ENCODE measurements at regions not wholly inside any gene's neighbourhood (a gene's known extent, or its start where the extent isn't known, plus 50 kb on each side); places are given as distances from the start of the nearest gene placed in this dataset.
A peak's percentile ranks its signal among the peaks of the same experiment; 100 is the strongest.
"Not testable (repeated sequence)": the region's sequence is repeated elsewhere in the genome, so short reads cannot be mapped to it uniquely, and the experiment has no call there.

DNA sequence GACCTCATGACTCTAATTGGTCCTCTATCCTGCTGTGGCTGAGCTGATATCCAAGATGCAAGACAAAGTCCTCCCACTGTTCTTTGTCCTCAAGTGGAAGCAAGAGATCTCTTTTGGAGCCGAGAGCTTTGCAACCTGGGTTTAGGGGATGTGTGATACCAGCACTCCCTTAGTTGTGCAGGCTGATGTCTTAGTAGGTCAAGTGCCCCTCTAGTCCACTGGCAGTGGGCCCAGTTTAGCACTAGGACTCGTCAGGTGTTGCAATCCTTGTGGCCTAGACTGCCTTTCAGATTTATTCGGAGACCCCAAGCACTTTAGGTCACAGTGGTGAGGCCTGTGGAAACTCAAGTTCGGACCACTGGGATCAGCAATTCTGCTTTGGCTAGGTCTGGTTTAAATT, 64.0 kb downstream of the GPRASP3 start:
- no peak for DNase-seq (ENCODE audit: low read depth)

DNA sequence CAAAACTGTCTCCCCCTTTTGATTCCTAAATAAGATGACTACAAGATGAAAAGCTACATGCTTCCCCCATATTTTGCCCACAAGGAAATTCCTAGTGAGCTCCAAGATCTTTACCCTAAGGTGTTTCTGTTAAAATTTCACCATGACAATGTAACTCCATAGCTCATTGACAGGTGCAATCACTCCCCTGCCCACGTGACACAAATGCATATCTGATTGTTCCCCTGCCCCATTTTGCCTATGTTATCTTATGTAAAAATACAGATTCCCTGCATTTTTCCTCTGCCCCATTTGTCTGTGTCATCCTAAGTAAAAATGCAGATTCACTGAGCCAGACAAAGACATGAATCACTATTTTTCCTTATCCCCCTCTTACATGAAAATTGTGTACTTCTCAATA, 66.7 kb downstream of the GPRASP3 start:
- no peak for DNase-seq (ENCODE audit: low read depth)

- DNase-seq (ENCODE audit: low read depth): peak; percentile 37
Measured at GRCh38 chrX:102808336-102808735, 87.8 kb downstream of the GPRASP3 start.

DNA sequence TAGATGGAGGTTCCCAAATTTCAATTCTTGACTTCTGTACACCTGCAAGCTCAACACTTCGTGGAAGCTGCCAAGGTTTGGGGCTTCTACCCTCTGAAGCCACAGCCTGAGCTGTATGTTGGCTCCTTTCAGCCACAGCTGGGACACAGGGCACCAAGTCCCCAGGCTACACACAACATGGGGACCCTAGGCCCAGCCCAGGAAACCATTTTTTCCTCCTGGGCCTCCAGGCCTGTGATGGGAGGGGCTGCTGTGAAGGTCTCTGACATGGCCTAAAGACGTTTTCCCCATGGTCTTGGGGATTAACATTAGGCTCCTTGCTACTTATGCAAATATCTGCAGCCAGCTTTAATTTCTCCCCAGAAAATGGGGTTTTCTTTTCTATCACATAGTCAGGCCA, 97.7 kb downstream of the GPRASP3 start:
- not testable (repeated sequence) for DNase-seq (ENCODE audit: low read depth)

GRCh38 chrX:102832661-102833060, 104.4 kb upstream of the RAB40AL start:
- peak; percentile 69 for DNase-seq (ENCODE audit: low read depth)

DNA sequence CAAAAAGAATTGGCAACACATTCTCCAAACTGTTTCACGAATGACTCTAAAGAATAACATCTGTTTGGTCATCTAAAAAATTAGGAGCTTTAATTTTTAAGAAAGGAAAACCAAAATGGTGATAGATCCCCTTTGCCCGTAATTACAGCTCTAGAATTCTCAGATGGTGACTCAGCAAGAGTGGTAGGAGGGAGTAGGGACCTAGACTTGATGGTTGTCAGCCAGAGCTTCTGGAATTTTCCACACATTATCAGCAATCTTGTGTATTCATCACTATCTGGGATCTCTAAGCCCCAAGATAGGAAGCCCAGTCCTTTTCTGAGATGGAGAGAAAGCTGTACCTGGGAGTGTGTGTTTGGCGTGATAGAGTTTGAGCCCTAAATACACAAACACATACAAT, 103.9 kb upstream of the RAB40AL start:
- peak; percentile 63 for DNase-seq (ENCODE audit: low read depth)

- DNase-seq (ENCODE audit: low read depth): peak; percentile 8
Measured at GRCh38 chrX:102835504-102836146, 101.4 kb upstream of the RAB40AL start.

DNA sequence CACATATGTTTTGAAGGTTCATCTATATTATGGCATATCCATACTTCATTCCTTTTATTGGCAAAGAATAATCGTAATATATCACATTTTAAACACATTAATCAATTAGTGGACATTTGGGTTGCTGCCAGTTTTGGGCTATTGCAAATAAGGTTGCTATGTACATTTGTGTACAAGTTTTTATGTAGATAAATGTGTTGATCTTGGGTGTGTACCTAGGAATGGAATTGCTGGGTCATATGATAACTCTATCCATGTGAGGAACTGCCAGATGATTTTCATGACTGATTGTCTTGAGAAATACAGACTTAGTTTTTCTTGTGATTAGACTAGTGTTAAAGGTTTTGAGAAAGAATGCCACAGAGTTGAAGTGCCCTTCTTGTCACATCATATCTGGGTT, 99.2 kb upstream of the RAB40AL start:
- no peak for DNase-seq (ENCODE audit: low read depth)

DNA sequence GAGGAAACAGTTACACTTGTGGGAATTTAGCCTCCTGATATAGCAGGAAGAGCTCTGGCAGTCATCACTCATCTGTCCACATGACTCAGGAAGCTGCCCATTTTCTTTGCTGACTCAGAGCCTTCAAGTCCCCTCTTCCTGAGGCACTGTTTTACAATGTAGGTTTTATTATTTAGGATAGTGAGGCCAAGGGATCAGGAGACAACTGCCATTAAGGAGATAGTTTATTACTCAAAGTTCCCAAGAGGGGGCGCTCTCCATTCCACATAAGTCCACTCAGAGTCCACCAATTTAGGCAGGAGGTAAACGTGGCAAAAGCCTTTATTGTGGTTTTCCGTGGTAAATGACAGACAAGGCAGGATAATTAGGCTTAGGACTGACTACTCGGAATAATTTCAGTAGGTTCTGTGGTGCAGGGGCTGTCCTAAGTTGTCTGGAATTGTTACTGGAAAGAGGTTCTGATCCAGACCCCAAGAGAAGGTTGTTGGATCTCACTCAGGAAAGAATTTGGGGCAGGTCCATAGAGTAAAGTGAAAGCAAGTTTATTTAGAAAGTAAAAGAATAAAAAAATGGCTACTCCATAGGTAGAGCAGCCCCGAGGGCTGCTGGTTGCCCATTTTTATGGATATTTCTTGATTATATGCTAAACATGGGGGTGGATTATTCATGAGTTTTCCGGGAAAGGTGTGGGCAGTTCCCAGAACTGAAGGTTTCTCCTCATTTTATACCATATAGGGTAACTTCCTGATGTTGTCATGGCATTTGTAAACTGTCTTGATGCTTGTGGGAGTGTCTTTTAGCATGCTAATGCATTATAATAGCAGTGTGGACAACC, 96.0 kb upstream of the RAB40AL start:
- peak; percentile 58 for DNase-seq (ENCODE audit: low read depth)

DNA sequence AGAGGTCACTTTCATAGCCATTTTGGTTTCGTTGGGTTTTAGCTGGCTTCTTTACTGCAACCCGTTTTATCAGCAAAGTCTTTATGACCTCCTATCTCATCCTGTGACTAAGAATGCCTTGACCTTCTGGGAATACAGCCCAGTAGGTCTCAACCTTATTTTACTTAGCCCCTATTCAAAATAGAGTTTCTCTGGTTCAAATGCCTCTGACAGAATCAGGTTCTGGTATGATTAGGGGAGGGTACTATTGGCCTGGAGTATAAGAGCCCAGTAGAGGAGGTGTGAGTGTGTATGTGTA, 95.4 kb upstream of the RAB40AL start:
- no peak for DNase-seq (ENCODE audit: low read depth)

GRCh38 chrX:102845020-102845419, 92.1 kb upstream of the RAB40AL start:
- DNase-seq (ENCODE audit: low read depth): no peak

GRCh38 chrX:102846544-102847236, 90.4 kb upstream of the RAB40AL start:
- DNase-seq (ENCODE audit: low read depth): peak; percentile 51

DNA sequence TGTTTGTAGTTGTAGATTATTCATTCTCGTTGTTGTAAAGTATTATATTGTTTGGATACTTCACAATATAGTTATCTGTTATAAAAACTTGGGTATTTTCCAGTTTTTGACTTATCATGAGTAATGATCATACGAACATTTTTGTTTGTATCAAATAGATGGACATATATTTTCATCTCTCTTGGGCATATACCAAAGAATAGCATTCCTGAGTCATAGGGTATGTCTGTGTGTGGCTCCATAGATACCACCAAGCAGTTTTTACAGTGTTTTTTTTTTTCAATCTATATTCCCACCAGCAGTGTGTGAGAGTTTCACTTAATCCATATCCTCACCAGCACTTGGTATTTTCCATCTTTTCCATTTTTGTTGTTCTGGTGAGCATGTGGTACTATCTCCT, 89.7 kb upstream of the RAB40AL start:
- no peak for DNase-seq (ENCODE audit: low read depth)

DNA sequence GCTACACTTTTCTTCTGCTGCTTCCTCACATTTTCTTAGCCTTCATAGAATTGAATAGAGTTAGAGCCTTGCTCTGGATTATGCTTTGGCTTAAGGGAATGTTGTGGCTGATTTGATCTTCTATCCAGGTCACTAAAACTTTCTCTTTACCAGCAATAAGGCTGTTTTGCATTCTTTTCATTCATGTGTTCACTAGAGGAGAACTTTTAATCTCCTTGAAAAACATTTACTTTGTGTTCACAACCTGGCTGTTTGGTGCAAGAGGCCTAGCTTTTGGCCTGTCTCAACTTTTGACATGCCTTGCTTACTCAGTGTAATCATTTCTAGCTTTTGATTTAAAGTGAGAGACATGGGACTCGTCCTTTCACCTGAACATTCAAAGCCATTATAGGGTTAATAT, 87.7 kb upstream of the RAB40AL start:
- DNase-seq (ENCODE audit: low read depth): no peak

DNA sequence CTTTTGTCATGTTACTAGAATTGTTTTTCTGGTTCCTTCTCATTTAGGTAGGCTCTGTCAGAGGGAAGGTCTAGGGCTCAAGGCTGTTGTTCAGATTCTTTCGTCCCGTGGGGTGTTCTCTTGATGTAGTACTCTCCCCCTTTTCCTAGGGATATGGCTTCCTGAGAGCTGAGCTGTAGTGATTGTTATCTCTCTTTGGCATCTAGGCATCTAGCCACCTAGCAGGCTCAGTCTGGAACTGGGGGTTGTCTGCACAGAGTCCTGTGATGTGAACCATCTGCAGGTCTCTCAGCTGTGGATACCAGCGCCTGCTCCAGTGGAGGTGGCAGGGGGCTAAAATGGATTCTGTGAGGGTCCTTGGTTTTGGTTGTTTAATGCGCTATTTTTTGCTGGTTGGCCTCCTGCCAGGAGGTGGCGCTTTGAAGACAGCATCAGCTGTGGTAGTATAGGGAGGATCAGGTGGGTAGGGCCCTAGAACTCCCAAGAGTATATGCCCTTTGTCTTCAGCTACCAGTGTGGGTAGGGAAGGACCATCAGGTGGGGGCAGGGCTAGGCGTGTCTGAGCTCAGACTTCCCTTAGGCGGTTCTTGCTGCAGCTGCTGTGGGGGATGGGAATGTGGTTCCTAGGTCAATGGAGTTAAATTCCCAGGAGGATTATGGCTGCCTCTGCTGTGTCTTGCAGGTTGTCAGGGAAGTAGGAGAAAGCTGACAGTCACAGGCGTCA, 78.1 kb upstream of the RAB40AL start:
- DNase-seq (ENCODE audit: low read depth): peak; percentile 54

- DNase-seq (ENCODE audit: low read depth): peak; percentile 67
Measured at GRCh38 chrX:102859550-102859871, 77.6 kb upstream of the RAB40AL start.

GRCh38 chrX:102860235-102860634, 76.8 kb upstream of the RAB40AL start:
- DNase-seq (ENCODE audit: low read depth): no peak

GRCh38 chrX:102863735-102864134, 73.3 kb upstream of the RAB40AL start:
- peak; percentile 67 for DNase-seq (ENCODE audit: low read depth)

- DNase-seq (ENCODE audit: low read depth): no peak
Measured at GRCh38 chrX:102866981-102867656, 70.0 kb upstream of the RAB40AL start.

DNA sequence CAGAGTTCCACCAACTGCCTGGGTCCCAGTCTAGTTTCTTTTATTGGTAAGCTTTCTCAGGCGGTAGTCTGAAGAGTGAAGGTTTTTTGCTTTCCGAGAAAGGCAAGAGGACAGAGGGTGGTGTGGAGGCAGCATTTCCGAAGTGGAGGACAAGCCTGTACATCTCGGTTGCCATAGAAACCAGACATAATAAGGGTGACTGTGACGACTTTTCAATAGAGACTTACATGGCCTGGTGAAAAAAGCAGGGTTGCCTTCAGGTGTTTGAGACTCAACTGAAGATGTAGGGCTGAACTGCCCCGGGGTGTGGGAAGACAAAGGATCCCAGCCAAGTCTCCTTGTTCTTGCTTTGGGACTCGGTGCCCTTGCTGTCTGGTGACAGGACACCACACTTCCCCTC, 53.6 kb upstream of the RAB40AL start:
- DNase-seq (ENCODE audit: low read depth): no peak

Measured in RPMI7951 (cell line).